D721Med (cell line): ENCODE measurements at regions not wholly inside any gene's neighbourhood (a gene's known extent, or its start where the extent isn't known, plus 50 kb on each side); places are given as distances from the start of the nearest gene placed in this dataset.
"Not testable (repeated sequence)": the region's sequence is repeated elsewhere in the genome, so short reads cannot be mapped to it uniquely, and the experiment has no call there.

ENCODE experiments used
- DNase-seq: peaks from one replicate; pipeline ENCODE4 v3.0.0; 2011; ENCODE audit warnings: low spot score; ENCODE audit not compliant: insufficient read length
- FAIRE-seq: peaks from 2 replicates; lab custom pipeline; 2011; peaks lifted over from hg19 to GRCh38; lab: Jason Lieb, UNC
- TF ChIP-seq, protein P1 (sequence below): IDR thresholded peaks from 2 replicates; pipeline ENCODE4 v1.5.1; 2012; ENCODE audit warnings: mild to moderate bottlenecking, control low read depth; ENCODE audit not compliant: insufficient read depth; ENCODE audit errors: missing control alignments

DNA sequence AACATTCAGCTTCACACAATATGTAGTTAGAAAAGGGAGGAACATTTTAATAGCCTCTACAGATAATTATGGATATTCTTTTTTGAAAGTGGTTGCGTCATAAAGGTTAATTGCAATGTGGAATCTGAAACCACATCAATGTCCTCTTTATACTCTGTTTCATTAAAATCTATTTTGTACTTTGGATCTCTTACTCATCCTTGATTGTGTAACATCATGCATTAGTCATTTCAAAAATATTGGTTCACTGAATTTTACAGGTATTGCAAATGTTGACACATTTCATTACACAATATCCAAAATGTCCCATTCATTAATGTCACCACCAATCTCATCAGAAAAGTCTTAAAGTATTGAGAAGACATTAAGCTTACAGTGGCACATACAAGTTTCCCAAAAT lies 62.7 kb upstream of the USP9X start:
- DNase-seq (no peak), FAIRE-seq (no peak)
- TF ChIP-seq, protein P1, sequence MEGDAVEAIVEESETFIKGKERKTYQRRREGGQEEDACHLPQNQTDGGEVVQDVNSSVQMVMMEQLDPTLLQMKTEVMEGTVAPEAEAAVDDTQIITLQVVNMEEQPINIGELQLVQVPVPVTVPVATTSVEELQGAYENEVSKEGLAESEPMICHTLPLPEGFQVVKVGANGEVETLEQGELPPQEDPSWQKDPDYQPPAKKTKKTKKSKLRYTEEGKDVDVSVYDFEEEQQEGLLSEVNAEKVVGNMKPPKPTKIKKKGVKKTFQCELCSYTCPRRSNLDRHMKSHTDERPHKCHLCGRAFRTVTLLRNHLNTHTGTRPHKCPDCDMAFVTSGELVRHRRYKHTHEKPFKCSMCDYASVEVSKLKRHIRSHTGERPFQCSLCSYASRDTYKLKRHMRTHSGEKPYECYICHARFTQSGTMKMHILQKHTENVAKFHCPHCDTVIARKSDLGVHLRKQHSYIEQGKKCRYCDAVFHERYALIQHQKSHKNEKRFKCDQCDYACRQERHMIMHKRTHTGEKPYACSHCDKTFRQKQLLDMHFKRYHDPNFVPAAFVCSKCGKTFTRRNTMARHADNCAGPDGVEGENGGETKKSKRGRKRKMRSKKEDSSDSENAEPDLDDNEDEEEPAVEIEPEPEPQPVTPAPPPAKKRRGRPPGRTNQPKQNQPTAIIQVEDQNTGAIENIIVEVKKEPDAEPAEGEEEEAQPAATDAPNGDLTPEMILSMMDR: no peak

DNA sequence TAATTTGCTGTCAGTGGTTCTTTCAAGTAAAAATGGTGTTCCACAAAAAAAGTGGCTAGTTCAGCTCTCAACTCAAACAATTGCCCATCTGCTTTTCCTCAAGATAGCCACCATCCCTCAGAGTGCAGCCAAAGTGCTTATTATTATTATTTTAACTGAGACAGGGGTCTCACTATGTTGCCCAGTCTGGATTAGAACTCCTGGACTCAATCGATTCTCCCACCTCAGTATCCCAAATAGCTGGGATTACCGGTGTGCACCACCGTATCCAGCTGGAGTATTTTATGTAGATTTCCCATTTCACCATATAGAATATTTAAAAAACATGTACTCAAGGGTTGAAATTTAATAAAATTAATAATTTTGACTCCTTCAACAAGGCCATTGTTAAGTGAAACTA lies 62.1 kb upstream of the USP9X start:
- DNase-seq: no peak
- FAIRE-seq: no peak
- TF ChIP-seq, protein P1: no peak

DNA sequence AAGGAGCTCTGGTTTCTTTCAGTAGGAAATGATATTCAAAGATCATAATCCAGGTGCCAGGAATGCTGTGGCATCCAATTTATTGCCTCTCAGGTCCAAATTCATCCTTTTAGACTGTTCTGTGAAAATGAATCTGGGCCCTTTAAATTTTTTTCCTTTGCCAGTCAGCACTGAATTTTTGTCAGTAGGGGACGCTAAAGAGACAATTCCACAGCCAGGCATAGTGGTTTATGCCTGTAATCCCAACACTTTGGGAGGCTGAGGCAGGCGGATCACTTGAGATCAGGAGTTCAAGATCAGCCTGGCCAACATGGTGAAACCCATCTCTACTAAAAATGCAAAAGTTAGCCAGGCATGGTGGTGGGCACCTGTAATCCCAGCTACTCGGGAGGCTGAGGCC lies 60.9 kb upstream of the USP9X start:
- not testable (repeated sequence) for FAIRE-seq

DNA sequence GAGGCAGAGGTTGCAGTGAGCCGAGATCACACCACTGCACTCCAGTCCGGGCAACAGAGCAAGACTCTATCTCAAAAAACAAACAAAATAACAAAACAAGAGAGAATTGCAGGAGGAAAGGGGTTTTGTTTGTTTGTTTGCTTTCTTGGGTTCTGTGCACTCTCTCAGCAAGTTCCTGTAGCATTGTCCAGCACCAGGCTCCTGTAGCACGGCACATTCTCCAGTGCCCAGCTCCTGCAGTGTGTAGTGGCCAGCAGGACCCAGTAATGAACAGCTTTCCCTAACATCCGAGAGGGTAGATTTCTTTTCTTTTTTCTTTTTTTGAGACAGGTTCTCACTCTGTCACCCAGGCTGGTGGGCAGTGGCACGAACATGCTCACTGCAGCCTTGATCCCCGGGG lies 60.5 kb upstream of the USP9X start:
- TF ChIP-seq, protein P1: no peak
- no peak for FAIRE-seq
- DNase-seq: no peak

More for the DNA sequence above, 60.9 kb upstream of the USP9X start:
- not testable (repeated sequence) for DNase-seq

DNA sequence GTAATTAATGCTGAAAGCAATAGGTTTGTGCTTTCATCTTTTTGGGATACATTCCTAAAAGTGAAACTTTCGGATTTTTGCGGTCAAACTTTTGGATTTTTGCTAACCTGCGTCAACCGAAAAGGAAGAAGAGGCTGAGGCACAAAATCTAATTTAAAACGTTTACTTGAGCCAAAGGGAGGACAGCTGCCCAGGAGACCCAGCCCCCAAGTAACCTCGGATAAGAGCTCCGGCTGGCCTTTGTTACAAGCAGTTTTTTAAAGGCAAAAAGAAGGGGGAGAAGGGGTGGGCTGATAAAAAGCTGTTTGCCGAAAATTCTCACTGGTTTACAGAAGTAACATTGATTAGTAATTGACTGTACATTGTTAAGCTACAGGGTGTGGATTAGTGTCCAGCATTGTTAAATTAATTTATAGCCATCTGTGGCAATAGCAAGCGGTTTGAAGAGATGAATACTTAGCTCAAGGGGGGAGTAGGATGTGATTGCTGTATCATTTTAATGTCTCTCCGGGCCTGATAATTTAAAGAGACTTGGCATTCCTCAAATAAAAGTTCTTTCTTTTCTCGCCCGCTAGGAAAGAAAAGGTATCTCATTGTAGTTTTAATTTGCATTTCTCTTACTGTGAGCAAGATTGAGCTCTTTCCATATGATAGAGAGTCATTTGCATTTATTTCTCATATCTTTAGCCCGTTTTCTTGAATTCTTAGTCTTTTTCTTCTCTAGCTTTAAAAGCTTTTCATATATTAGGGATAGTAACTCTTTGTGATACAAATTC lies 59.1 kb upstream of the USP9X start:
- FAIRE-seq: no peak
- TF ChIP-seq, protein P1: no peak
- no peak for DNase-seq

DNA sequence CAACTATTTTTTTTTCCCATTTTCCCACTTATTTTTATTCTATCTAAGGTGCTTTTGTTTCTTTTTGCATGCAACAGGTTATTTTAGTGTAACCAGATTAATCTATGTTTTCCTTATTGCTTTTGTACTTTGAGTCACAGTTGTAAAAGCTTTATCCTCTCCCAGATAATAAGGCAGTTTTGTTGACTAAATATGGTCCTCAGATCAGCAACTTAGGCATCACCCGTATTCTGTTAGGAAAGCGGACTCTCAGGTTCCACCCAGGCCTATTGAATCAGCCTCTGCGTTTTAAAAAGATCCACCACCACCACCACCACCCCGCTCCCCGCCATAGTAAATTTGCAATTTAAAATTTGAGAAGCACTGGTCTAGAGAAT lies 58.6 kb upstream of the USP9X start:
- FAIRE-seq: no peak
- DNase-seq: no peak
- TF ChIP-seq, protein P1: no peak

DNA sequence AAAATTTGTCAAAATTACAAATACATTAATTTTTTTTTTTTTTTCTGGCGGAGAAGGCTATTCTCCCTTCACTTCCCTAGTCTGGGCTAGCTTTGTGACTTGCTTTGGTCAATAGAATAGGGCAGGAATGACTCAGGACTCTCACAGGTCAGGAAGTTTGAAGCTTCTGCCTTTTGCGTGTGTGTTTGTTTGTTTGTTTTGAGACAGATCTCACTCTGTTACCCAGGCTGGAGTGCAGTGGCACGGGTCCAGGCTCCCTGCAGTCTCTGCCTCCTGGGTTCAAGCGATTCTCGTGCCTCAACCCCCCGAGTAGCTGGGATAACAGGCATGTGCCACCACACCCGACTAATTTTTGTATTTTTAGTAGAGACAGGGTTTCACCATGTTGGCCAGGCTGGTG lies 55.9 kb upstream of the USP9X start:
- FAIRE-seq: no peak
- no peak for DNase-seq
- TF ChIP-seq, protein P1: no peak
